ENCODE measurements at regions not wholly inside any gene's neighbourhood (a gene's known extent, or its start where the extent isn't known, plus 50 kb on each side); places are given as distances from the start of the nearest gene placed in this dataset.

DNA sequence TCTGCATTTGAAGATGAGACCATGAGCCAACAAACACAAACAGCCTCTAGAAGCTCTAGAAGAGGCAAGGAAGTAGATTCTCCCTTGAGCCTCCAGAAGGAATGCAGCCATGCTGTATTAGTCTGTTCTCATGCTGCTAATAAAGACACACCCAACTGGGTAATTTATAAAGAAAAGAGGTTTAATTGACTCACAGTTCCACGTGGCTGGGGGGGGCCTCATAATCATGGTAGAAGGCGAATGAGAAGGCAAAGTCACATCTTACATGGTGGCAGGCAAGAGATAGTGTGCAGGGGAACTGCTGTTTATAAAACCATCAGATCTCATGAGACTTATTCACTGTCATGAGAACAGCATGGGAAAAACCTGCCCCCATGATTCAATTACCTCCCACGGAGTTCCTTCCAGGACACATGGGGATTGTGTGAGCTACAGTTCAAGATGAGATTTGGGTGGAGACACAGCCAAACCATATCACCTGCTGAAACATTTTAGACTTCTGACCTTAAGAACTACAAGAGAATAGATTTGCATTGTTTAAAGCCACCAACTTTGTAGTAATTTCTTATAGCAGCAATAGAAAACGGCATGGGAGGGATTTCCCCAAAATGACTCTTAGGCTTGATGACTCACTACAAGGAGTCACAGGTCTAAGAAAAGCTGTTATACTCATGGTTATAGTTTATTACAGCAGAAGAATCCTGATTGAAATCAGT is 284.4 kb upstream of the SFRP2 start:
- H3K4me3 ChIP-seq (ENCODE audit: low read length), result no peak overlapping the region
- DNase-seq (ENCODE audit: low read depth), result peak; percentile 64
- TF ChIP-seq CTCF (conservative IDR thresholded peaks at IDR 0.05; ENCODE audit: low read length), result no peak

- DNase-seq (ENCODE audit: low read depth), result no peak
- no peak for TF ChIP-seq CTCF (conservative IDR thresholded peaks at IDR 0.05; ENCODE audit: low read length)
- no peak overlapping the region for H3K4me3 ChIP-seq (ENCODE audit: low read length)
Observed at GRCh38 chr4:154067786-154068185, 278.9 kb upstream of the SFRP2 start.

DNA sequence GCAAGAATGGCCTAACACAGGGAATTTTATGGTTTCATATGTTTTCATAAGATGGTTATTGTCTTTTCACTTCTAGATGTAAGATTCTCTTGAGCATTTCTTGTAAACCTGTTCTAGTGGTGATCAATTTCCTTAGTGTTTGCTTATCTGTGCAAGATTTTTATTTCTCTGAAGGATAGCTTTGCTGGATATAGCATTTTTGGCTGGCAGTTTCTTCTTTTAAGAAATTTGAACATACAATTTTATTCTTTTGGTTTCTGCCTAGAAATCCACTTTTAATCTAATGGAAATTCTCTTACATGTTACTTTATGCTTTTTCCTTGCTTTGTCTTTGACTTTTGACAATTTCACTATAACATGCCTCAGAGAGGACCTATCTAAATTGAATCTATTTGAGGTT is 276.5 kb upstream of the SFRP2 start:
- DNase-seq (ENCODE audit: low read depth), result no peak
- no peak for TF ChIP-seq CTCF (conservative IDR thresholded peaks at IDR 0.05; ENCODE audit: low read length)

DNA sequence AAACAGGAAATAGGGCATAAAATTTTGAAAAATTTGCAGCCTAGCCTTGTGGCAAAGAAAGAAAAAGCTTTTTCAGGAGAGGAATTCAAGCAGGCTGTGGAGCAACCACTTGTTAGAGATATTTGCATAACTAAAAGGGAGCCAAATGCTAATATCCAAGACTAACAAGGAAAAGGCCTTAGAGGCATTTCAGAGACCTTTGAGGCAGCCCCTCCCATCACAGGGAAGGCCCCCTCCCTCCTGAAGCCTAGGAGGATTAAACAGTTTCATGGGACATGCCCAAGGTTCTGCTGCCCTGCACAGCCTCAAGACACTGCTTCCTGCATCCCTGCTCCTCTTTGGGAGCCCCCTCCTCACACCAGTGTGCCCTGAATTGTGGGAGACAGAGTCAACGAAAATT is 275.4 kb upstream of the SFRP2 start:
- H3K4me3 ChIP-seq (ENCODE audit: low read length), result no peak overlapping the region
- no peak for TF ChIP-seq CTCF (conservative IDR thresholded peaks at IDR 0.05; ENCODE audit: low read length)
- no peak for DNase-seq (ENCODE audit: low read depth)

More for the DNA sequence above, 276.5 kb upstream of the SFRP2 start:
- no peak overlapping the region for H3K4me3 ChIP-seq (ENCODE audit: low read length)

GRCh38 chr4:154049457-154050181 is 260.7 kb upstream of the SFRP2 start:
- peak; percentile 17; the same call in 1 of the 2 replicates for TF ChIP-seq CTCF (conservative IDR thresholded peaks at IDR 0.05; ENCODE audit: low read length)
- DNase-seq (ENCODE audit: low read depth), result peak; percentile 90

GRCh38 chr4:154047733-154048132 is 258.9 kb upstream of the SFRP2 start:
- no peak overlapping the region for H3K4me3 ChIP-seq (ENCODE audit: low read length)
- no peak for DNase-seq (ENCODE audit: low read depth)
- TF ChIP-seq CTCF (conservative IDR thresholded peaks at IDR 0.05; ENCODE audit: low read length), result no peak

More at GRCh38 chr4:154049457-154050181, 260.7 kb upstream of the SFRP2 start:
- no peak overlapping the region for H3K4me3 ChIP-seq (ENCODE audit: low read length)

Measured in AG10803 (cell line).